Left lung (tissue), 4 donors: ENCODE measurements at regions not wholly inside any gene's neighbourhood (a gene's known extent, or its start where the extent isn't known, plus 50 kb on each side); places are given as distances from the start of the nearest gene placed in this dataset.

Experiments used
- ATAC-seq: fragments of 200-7000 bp; cut with Tn5 transposase; one replicate; pipeline ENCODE4 v1.9.1; 2020; ENCODE audit warnings: moderate library complexity
- DNase-seq, 4 donors: peaks; one replicate each; pipeline ENCODE4 v3.0.0-alpha.2; 2013 to 2020
- H3K27ac ChIP-seq, 2 donors: fragments of 200-600 bp; sonication (generic) in 1 of 2; one replicate each; pipeline versions ENCODE4 v1.5.0 to v1.8.0; 2020 to 2021
- H3K27me3 ChIP-seq, 2 donors: fragments of 200-600 bp; sonication (generic) in 1 of 2; one replicate each; pipeline versions ENCODE4 v1.5.0 to v1.8.0; 2020 to 2021
- H3K36me3 ChIP-seq, 2 donors: fragments of 200-600 bp; sonication (generic) in 1 of 2; one replicate each; pipeline versions ENCODE4 v1.5.0 to v1.8.0; 2020 to 2021
- H3K4me1 ChIP-seq, 2 donors: fragments of 200-600 bp; one replicate each; pipeline ENCODE4 v1.8.0; 2021
- H3K4me3 ChIP-seq, 2 donors: fragments of 200-600 bp; sonication (generic) in 1 of 2; one replicate each; pipeline versions ENCODE4 v1.5.0 to v1.8.0; 2020 to 2021; ENCODE audit warnings: mild to moderate bottlenecking in 1 of 2
- H3K9me3 ChIP-seq, 2 donors: fragments of 200-600 bp; sonication (generic) in 1 of 2; one replicate each; pipeline versions ENCODE4 v1.5.0 to v1.8.0; 2020 to 2021
- CTCF ChIP-seq, 2 donors: fragments of 200-600 bp; sonication (generic) in 1 of 2; IDR thresholded peaks; one replicate each; pipeline versions ENCODE4 v1.5.0 to v1.8.0; 2021; ENCODE audit warnings: antibody characterized with exemption in 2 of 2
- intact Hi-C, 2 donors: fragments of 100-400 bp; cut with DNase I; formaldehyde crosslinking; loops; one replicate each; pipeline versions ENCODE4 v1.11.2 to v1.14.2; 2022
- donor health status: DM: no; HTN: yes; CAD: no.
- donor health status: DM: no; HTN: no; CAD: no.

GRCh38 chr15:39213385-39213840, 367.5 kb upstream of the THBS1 start:
- H3K4me3 ChIP-seq: no peak overlapping the region
- H3K36me3 ChIP-seq: no peaks in the 10 kb centered on the region
- TF ChIP-seq CTCF (IDR thresholded peaks at IDR 0.05): no peak
- no peaks in the 10 kb centered on the region for H3K4me1 ChIP-seq
- DNase-seq (peak; percentile 19 to 83 (median 60)), ATAC-seq (peak; percentile 93)
- peaks cover 0 to 12% of the 10 kb centered on the region in 2 donors for H3K9me3 ChIP-seq
- H3K27me3 ChIP-seq: no peaks in the 10 kb centered on the region
- H3K27ac ChIP-seq: peak overlapping the region in 1 of 2 donors; percentile 47
- intact Hi-C loops: no loop called here

GRCh38 chr15:39215015-39215414, 365.9 kb upstream of the THBS1 start:
- Histone ChIP-seq H3K27ac (no peak overlapping the region), H3K36me3 (no peaks in the 10 kb centered on the region), H3K27me3 (no peaks in the 10 kb centered on the region), H3K9me3 (peaks cover 0 to 12% of the 10 kb centered on the region in 2 donors), H3K4me1 (no peaks in the 10 kb centered on the region), H3K4me3 (no peak overlapping the region)
- TF ChIP-seq CTCF (IDR thresholded peaks at IDR 0.05): no peak
- ATAC-seq (no peak), DNase-seq (no peak)
- intact Hi-C loops: no loop called here

- no peaks in the 10 kb centered on the region for H3K27me3 ChIP-seq
- H3K27ac ChIP-seq: no peak overlapping the region
- intact Hi-C loops: no loop called here
- H3K9me3 ChIP-seq: peaks cover 0 to 3% of the 10 kb centered on the region in 2 donors
- no peak for TF ChIP-seq CTCF (IDR thresholded peaks at IDR 0.05)
- no peak overlapping the region for H3K4me3 ChIP-seq
- no peaks in the 10 kb centered on the region for H3K36me3 ChIP-seq
- no peaks in the 10 kb centered on the region for H3K4me1 ChIP-seq
- DNase-seq (no peak), ATAC-seq (no peak)
Measured at GRCh38 chr15:39216816-39217215, 364.1 kb upstream of the THBS1 start.

GRCh38 chr15:39219608-39220007, 361.3 kb upstream of the THBS1 start:
- no peaks in the 10 kb centered on the region for H3K27me3 ChIP-seq

More at GRCh38 chr15:39219608-39220007, 361.3 kb upstream of the THBS1 start:
- Histone ChIP-seq H3K4me1 (no peaks in the 10 kb centered on the region), H3K27ac (no peak overlapping the region), H3K4me3 (no peak overlapping the region), H3K9me3 (no peaks in the 10 kb centered on the region), H3K36me3 (no peaks in the 10 kb centered on the region)
- ATAC-seq (no peak), DNase-seq (no peak)
- TF ChIP-seq CTCF (IDR thresholded peaks at IDR 0.05): no peak
- intact Hi-C loops: no loop called here
